Stimulated activated effector memory CD8-positive, alpha-beta T cell treated with anti-CD3 and anti-CD28 coated beads, Interleukin-12 subunit alpha, Interleukin-12 subunit beta, amount 100 ng/mL, for 72 hours (primary cell): ENCODE measurements at regions not wholly inside any gene's neighbourhood (a gene's known extent, or its start where the extent isn't known, plus 50 kb on each side); places are given as distances from the start of the nearest gene placed in this dataset.

ENCODE experiments used
- ATAC-seq: fragments of 150-1000 bp; cut with Tn5 transposase; 2 replicates; pipeline ENCODE4 v1.10.0; 2021
- DNase-seq, 2 donors: peaks; one replicate each; pipeline ENCODE4 v3.0.0; 2021 to 2022; ENCODE audit warnings: low spot score in 2 of 2
- H3K27ac Mint-ChIP-seq: one replicate; pipeline ENCODE4 v1.8.0; 2022; ENCODE audit warnings: mild to moderate bottlenecking, mixed read lengths
- H3K36me3 Mint-ChIP-seq: one replicate; pipeline ENCODE4 v1.8.0; 2022; ENCODE audit warnings: mild to moderate bottlenecking, mixed read lengths
- H3K4me1 Mint-ChIP-seq: one replicate; pipeline ENCODE4 v1.8.0; 2022; ENCODE audit warnings: mixed read lengths
- H3K4me3 Mint-ChIP-seq: one replicate; pipeline ENCODE4 v1.8.0; 2022; ENCODE audit warnings: mild to moderate bottlenecking, mixed read lengths
- H3K9me3 Mint-ChIP-seq: one replicate; pipeline ENCODE4 v1.8.0; 2022; ENCODE audit warnings: mixed read lengths

DNA sequence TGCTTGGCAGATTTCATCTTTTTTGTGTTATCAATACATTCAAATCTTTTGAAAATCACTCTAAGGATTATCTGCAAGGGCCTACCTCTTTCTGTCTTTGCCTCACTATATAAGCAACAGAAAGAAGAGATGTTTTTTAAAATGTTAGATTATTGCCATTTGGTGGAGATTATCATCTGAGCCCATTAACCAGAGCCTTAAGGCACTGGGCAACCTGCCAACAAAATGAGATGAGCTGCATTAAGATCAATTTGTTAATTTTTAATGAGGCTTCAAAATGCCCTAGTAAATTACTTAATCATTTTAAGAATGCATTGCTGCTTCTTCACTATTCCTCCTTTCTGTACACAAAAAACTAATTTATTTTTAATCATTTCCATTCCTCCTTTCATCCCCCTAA, 314.1 kb downstream of the SNX13 start:
- Mint-ChIP-seq H3K27ac (no peak overlapping the region), H3K36me3 (no peaks in the 10 kb centered on the region), H3K9me3 (no peaks in the 10 kb centered on the region), H3K4me1 (no peaks in the 10 kb centered on the region), H3K4me3 (no peak overlapping the region)
- ATAC-seq: no peak
- no peak for DNase-seq

DNA sequence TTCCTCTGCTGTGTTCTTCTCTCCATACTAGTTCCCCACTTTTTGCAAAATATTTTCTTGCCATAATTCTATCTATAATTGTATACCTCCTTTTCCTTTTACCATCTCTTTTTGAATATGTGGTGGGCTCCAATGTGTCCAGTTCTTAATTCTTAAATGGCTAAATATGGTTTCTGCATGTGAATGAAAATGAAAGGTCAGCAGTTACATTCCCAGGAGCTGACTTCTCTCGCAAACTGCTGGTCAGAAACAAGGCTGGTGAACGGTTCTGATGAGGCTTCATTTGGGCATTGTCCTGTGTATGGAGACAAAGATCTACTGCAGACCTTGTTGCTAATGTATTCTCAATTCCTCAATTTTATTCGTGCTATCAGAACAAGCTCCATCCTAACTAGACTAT, 309.2 kb downstream of the SNX13 start:
- Mint-ChIP-seq H3K27ac (no peak overlapping the region), H3K9me3 (no peaks in the 10 kb centered on the region), H3K4me3 (no peak overlapping the region), H3K4me1 (no peaks in the 10 kb centered on the region), H3K36me3 (no peaks in the 10 kb centered on the region)
- ATAC-seq (no peak), DNase-seq (no peak)

DNA sequence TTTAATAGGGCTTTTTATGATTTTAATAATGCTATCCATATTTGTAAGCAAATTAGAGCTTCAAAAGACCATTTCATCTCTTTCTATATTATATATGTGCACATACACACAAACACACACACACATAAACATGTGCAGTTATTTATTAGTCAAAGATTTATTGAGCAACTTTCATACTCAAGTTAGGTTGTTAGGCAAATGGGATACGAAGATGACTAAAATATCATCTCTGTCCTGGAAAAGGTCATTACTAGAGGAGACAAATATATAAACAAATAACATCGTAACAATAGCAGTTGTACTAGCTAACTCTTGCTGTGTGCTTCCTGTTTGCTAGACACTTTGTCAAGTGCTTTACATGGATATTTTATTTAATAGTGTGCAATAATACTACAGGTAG, 307.9 kb downstream of the SNX13 start:
- ATAC-seq (no peak), DNase-seq (no peak)
- Mint-ChIP-seq H3K27ac (no peak overlapping the region), H3K4me1 (no peaks in the 10 kb centered on the region), H3K4me3 (no peak overlapping the region), H3K9me3 (no peaks in the 10 kb centered on the region), H3K36me3 (no peaks in the 10 kb centered on the region)

DNA sequence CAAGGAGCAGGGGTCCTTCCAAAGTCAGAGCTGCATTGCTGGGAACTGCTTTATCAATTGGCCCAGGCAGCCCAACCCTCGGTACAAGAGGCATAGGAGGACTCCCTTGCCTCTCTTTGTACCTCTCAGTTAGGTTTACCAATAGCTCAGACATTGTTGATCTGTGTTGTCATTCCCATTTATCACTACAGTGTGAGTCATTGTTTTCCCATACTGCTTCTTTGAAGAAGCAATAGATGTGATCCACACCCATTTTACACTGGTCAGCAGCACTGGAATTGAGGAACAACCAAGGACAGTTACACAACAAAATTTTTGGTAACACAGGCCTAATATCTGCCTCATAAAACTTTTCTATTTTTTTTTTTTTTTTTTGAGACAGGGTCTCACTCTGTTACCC, 307.2 kb downstream of the SNX13 start:
- no peaks in the 10 kb centered on the region for H3K4me1 Mint-ChIP-seq
- no peak overlapping the region for H3K27ac Mint-ChIP-seq
- no peak overlapping the region for H3K4me3 Mint-ChIP-seq
- ATAC-seq (no peak), DNase-seq (no peak)
- H3K36me3 Mint-ChIP-seq: no peaks in the 10 kb centered on the region
- no peaks in the 10 kb centered on the region for H3K9me3 Mint-ChIP-seq

DNA sequence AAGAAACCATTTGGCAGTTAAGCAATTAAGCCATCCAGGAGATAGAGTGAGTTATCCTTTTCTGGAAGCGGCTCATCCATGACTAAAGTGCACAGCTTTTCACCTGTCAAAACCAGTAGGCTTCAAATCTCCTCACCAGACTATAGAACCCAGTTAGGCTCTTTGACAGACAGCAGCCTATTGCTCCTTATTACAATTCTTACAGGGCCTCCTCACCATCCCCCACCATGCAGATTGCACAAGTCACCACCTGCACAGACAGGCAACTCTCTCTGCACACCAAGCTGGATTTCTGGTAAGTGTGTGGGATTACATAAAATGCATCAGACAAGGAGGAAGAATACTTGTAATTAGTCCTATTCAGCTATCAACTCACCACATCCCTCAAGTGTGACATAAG, 301.6 kb downstream of the SNX13 start:
- Mint-ChIP-seq H3K27ac (no peak overlapping the region), H3K4me1 (no peaks in the 10 kb centered on the region), H3K9me3 (no peaks in the 10 kb centered on the region), H3K36me3 (no peaks in the 10 kb centered on the region), H3K4me3 (no peak overlapping the region)
- DNase-seq (no peak), ATAC-seq (no peak)

DNA sequence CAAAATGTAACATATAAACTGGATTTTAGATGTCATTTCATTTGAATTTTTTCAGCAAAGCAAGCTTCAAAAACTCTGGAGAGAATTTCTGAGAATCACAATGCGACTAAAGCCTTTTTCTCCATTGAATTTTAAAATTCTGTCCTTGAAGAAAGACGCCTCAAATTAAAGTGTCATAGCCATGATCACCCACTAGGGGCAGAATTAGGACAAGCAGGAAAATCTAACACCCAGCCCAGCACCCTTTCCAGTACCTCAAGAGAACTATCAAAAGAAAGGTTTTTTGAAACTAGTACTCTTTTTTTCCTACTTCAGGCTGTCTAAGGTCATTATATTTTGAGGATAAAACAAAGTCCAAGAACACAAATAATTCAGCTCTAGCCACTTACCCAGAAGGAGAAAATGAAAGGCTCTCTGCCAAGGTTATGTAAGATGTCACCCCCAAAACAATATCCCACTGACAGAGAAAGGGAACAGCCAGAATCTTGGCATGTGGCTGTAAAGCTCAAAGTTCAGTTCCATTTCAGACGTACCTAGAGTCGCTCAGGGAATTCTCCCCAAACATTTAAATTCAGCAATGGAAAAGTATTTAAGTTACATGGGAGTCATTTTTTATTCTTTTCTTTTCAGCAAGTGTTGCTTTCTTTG, 299.4 kb downstream of the SNX13 start:
- no peak overlapping the region for H3K27ac Mint-ChIP-seq
- no peak for DNase-seq
- H3K9me3 Mint-ChIP-seq: no peaks in the 10 kb centered on the region

DNA sequence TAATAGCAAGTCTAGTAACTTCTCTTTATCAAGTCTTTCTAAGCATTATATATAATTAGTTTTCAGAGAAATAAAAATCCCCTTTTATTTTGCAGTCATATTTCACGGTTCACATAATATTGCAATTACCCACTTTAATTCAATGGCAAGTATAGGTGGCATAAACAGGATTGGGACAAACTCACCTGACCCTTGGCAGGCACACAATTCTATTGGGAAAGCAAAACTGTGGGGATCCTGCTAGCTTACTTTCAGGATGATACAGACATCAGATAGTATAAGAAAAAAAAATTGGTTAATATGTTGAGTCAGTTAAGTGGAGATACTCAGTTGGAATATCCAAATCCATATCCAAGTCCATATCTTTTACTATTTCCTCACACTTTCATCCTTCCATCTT, 294.8 kb downstream of the SNX13 start:
- ATAC-seq (no peak), DNase-seq (no peak)
- Mint-ChIP-seq H3K9me3 (no peaks in the 10 kb centered on the region), H3K27ac (no peak overlapping the region), H3K4me1 (no peaks in the 10 kb centered on the region), H3K36me3 (no peaks in the 10 kb centered on the region), H3K4me3 (no peak overlapping the region)

More for the DNA sequence above, 299.4 kb downstream of the SNX13 start:
- no peaks in the 10 kb centered on the region for H3K36me3 Mint-ChIP-seq
- no peak overlapping the region for H3K4me3 Mint-ChIP-seq
- no peak for ATAC-seq
- H3K4me1 Mint-ChIP-seq: no peaks in the 10 kb centered on the region

DNA sequence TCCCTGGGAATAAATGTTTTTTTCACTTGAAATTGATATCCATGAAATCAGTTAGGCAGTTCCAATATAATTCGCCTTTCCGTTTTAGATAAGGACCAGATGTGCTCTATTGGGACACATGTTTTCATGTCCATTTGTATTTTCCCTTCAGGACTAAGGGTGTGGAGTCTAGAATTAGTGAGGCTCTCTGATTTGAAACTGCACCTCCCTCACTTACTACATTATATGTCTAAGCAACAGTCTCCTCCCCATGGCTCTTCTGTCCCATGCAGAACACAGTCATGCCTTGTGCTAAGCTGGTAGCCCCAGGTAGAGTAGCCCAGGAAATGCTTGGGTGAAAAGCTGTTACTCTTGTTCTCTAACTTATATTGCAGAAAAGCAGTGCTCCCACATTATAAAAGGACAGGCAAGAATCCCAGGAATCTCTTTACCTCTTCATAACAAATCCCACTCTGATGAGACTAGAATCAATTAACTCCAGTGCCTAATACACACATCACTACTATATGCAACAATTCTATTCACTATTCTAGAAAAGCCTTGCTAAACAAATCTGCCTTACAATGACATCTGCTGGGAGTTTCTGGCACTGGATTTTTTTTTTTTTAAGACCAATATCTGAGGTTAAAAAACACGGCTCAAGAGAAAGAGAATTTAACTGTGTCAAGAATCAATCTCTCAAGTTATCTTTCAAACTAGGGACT, 293.9 kb downstream of the SNX13 start:
- DNase-seq (no peak), ATAC-seq (no peak)
- Mint-ChIP-seq H3K4me1 (no peaks in the 10 kb centered on the region), H3K4me3 (no peak overlapping the region), H3K36me3 (no peaks in the 10 kb centered on the region), H3K9me3 (no peaks in the 10 kb centered on the region), H3K27ac (no peak overlapping the region)

DNA sequence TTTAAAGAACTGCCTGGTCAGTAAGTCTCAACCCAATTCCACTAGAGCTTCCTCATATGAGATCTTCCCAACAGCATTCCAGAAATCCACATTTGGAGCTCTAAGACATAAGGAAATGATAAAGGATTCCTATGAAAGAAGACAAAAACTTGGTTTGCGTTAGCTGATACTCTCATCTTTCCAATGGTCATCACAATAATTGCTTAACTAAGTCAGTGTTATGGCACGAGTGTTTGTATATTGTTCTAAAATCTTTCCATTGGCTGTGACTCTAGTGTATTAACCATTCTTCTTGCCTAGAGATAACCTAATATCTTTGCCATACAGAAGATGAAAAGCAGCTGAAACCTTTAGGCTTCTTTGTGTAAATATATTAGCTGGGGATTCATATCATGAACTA, 289.0 kb downstream of the SNX13 start:
- no peaks in the 10 kb centered on the region for H3K9me3 Mint-ChIP-seq
- H3K4me3 Mint-ChIP-seq: no peak overlapping the region
- DNase-seq (no peak), ATAC-seq (no peak)
- H3K27ac Mint-ChIP-seq: no peak overlapping the region
- H3K36me3 Mint-ChIP-seq: no peaks in the 10 kb centered on the region
- no peaks in the 10 kb centered on the region for H3K4me1 Mint-ChIP-seq

DNA sequence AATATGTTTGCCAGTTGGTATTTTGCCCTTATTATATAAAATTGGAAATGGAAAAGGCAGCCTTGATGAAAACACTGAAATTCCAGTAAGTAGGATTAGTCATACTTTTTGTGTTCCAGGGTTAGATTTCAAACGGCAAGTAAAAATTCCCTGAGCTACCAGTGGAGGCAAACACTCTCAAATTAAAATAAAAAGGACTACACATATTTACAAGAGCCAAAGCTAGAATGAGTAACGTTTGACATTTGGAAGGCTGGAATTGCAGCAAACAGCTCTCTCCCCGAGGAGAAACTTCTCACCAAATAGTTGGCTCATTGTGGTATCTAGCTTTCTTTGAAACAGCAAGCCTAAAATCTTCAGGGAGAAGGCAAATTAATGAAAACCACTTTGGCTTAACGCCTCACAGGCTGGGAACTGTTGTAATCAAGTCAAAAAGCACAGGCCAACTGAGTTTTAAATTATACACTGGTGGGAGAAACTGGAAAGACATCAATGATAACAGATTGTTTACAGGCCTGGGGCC, 288.4 kb downstream of the SNX13 start:
- no peaks in the 10 kb centered on the region for H3K36me3 Mint-ChIP-seq
- H3K4me1 Mint-ChIP-seq: no peaks in the 10 kb centered on the region
- no peak overlapping the region for H3K27ac Mint-ChIP-seq
- no peak for ATAC-seq
- DNase-seq: no peak
- H3K9me3 Mint-ChIP-seq: no peaks in the 10 kb centered on the region
- no peak overlapping the region for H3K4me3 Mint-ChIP-seq

DNA sequence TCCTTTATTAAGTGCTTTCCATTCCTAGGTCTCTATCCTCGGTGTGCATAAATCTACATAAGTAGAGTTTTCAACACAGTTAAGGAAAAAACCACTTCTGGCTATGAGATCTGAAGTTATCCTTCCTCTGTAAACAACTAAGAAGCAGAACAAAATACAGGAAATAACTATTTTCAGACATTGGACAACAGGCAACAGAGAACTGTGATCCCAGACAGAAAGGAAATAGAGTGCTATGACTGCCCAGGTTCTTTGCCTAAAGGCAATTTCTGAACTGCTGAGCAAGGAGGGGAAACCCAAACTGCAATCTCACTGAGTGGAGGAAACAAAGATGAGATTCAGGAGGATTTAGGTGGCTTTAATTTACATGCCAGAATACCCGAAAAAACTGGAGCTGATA, 285.4 kb downstream of the SNX13 start:
- H3K9me3 Mint-ChIP-seq: peaks cover 3% of the 10 kb centered on the region

DNA sequence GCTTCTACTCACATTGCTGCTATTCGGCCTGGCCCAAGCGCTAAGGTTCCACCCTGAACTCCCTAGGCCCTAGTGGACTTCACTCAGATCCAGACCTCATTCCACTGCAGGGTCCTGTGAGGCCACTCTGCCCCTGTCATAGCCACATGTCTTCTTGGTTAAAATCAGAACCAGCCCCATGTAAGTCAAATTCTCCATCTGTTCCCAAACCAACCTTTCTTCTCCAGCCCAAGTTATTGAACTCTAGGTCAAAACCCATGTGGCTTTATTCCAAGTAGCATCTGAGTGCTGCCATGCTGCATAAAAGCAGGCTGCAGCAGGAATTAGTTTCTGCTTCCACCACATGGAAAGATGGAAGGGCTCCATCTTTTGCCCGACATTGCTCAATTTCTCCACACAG, 281.2 kb downstream of the SNX13 start:
- DNase-seq: no peak
- ATAC-seq: no peak
- H3K4me1 Mint-ChIP-seq: no peaks in the 10 kb centered on the region
- H3K4me3 Mint-ChIP-seq: no peak overlapping the region
- H3K27ac Mint-ChIP-seq: no peak overlapping the region
- peaks cover 3% of the 10 kb centered on the region for H3K9me3 Mint-ChIP-seq
- H3K36me3 Mint-ChIP-seq: no peaks in the 10 kb centered on the region

More for the DNA sequence above, 285.4 kb downstream of the SNX13 start:
- Mint-ChIP-seq H3K27ac (no peak overlapping the region), H3K4me3 (no peak overlapping the region), H3K4me1 (no peaks in the 10 kb centered on the region), H3K36me3 (no peaks in the 10 kb centered on the region)
- ATAC-seq: no peak
- no peak for DNase-seq

DNA sequence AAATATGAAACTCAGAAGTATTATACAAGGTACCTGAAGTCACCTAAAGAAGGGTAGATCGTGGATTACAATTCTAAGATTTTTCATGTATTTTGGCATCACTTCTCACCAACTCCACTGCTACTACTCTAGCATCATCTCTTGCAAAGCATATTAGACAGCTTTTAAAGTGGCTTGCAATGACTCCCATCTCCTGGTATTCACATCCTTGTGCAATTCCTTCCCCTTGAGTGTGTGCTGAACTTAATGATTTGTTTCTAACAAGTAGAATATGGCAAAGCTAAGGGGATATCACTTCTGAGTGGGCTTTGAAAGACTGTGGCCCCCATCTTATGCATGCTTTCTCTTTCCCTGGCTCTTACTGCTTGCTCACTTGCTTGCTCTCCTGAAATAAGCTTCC, 280.2 kb downstream of the SNX13 start:
- Mint-ChIP-seq H3K36me3 (no peaks in the 10 kb centered on the region), H3K27ac (no peak overlapping the region), H3K4me3 (no peak overlapping the region), H3K9me3 (peaks cover 3% of the 10 kb centered on the region), H3K4me1 (no peaks in the 10 kb centered on the region)
- DNase-seq (no peak), ATAC-seq (no peak)

DNA sequence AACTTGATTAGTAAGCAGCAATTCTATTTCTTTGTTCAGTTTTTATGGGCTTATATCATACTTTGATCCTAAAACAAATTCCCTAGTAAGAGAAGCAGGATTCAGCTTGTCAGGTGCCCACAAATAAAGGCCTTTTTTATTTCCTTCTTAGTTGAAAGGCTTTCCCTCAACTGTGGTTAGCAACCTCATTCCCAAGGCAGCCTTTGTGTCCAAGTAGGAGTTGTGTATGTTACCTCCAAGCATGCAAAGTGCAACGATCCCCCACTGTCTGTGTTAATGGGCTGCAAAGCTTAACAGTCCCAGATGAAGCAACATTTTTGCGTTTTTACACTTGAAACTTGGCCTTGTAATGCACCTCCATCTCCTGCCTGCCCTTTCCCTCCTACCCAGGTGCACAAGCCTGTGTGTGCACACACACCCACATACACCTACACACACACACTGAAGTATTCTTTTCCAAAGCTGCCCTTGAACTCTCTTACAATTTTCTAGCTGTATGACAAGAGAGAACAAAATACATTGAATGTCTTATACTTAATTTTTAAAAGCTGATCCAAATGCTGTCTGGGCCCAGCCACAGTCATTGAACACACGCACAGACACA, 278.2 kb downstream of the SNX13 start:
- DNase-seq: no peak
- Mint-ChIP-seq H3K4me1 (no peaks in the 10 kb centered on the region), H3K36me3 (no peaks in the 10 kb centered on the region), H3K4me3 (no peak overlapping the region), H3K9me3 (peaks cover 3% of the 10 kb centered on the region), H3K27ac (no peak overlapping the region)
- ATAC-seq: no peak

DNA sequence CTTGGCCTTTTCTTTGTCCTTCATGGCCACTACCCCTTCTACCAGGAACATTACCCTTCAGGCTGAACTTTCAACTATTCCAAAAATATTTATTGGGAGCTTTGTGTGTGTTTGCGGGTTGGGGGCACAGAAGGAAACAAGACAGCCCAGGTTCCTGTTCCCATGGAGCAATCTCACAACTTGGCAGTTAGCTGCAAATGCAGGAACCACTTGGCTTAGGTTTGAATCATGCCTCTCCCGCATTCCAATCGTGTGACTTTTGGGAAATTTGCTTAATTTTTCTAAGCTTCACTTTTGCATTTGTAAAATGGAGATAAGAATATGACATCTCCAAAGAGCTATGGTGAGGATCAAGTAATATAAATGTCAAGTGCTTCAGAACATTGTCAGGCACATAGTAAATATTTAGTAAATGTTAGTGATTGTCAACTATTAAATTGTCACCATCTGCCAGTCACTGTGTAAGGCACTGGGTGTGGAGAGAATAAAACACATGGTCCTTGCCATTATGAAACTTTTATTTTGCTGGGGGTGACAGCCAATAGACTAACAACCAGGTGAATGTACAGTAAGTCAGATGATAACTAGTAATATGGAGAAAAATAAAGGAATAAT, 277.1 kb downstream of the SNX13 start:
- Mint-ChIP-seq H3K27ac (no peak overlapping the region), H3K4me3 (no peak overlapping the region), H3K9me3 (peaks cover 1% of the 10 kb centered on the region), H3K36me3 (no peaks in the 10 kb centered on the region), H3K4me1 (no peaks in the 10 kb centered on the region)
- no peak for DNase-seq
- no peak for ATAC-seq

DNA sequence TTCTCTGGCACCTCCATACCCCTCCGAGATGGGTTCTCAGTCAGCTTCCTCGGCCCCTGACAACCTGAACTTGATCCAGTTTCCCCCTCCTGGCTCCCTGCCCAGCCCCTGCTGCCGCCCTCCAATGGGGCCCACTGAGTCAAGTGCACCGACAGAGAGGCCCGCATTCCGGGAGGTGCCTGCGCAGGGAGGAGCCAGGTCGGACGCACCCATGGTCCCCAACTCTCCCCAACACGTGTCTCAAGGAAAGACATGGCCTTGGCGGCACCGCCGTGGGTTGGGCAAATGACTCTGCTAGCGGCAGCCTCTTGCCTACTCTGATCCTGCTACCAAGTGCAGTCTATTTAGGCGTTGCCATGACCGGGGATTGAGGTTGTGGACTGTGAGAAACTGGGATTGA, 275.3 kb downstream of the SNX13 start:
- Mint-ChIP-seq H3K27ac (no peak overlapping the region), H3K4me1 (no peaks in the 10 kb centered on the region), H3K4me3 (no peak overlapping the region), H3K36me3 (no peaks in the 10 kb centered on the region), H3K9me3 (no peaks in the 10 kb centered on the region)
- ATAC-seq (no peak), DNase-seq (no peak)
